Testis (tissue), 2 donors: ENCODE measurements at regions not wholly inside any gene's neighbourhood (a gene's known extent, or its start where the extent isn't known, plus 50 kb on each side); places are given as distances from the start of the nearest gene placed in this dataset.

Experiments used
- POLR2A ChIP-seq: fragments of 450-650 bp; IDR thresholded peaks from one replicate; pipeline ENCODE4 v1.6.1; 2017; ENCODE audit warnings: antibody characterized with exemption, mild to moderate bottlenecking, moderate library complexity
- TF ChIP-seq, protein P1 (sequence below), 3 experiments: fragments of 450-650 bp in 2 of 3; fragments of 200-600 bp in 1 of 3; sonication (generic) in 1 of 3; IDR thresholded peaks; one replicate each; pipeline ENCODE4 v1.5.1; 2016 to 2019; ENCODE audit warnings: antibody characterized with exemption in 3 of 3, mild to moderate bottlenecking in 2 of 3, moderate library complexity in 1 of 3

DNA sequence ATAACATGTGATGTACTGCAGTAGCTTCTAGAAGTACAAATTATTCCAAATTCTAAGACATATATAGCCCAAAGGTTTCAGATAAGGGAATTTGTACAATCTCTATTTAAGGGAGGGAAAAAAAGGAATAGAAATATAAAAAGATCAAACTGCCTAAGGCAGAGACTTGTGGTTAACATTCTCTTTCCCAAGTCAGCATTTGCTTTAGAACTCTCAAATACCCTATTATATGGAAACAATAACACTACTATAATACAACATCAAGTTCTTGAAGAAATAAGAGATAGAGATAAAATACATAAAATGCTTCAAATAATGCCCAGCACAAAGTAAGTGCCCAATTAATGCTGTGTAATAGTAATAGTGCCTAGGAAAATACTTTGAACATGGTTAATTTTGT, 123.1 kb downstream of the CRPPA start:
- TF ChIP-seq, protein P1, sequence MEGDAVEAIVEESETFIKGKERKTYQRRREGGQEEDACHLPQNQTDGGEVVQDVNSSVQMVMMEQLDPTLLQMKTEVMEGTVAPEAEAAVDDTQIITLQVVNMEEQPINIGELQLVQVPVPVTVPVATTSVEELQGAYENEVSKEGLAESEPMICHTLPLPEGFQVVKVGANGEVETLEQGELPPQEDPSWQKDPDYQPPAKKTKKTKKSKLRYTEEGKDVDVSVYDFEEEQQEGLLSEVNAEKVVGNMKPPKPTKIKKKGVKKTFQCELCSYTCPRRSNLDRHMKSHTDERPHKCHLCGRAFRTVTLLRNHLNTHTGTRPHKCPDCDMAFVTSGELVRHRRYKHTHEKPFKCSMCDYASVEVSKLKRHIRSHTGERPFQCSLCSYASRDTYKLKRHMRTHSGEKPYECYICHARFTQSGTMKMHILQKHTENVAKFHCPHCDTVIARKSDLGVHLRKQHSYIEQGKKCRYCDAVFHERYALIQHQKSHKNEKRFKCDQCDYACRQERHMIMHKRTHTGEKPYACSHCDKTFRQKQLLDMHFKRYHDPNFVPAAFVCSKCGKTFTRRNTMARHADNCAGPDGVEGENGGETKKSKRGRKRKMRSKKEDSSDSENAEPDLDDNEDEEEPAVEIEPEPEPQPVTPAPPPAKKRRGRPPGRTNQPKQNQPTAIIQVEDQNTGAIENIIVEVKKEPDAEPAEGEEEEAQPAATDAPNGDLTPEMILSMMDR (IDR thresholded peaks at IDR 0.05) = no peak
- TF ChIP-seq POLR2A = no peak
